ENCODE measurements at regions not wholly inside any gene's neighbourhood (a gene's known extent, or its start where the extent isn't known, plus 50 kb on each side); places are given as distances from the start of the nearest gene placed in this dataset.

GRCh38 chr11:37560346-37560745 is 962.3 kb upstream of the RAG2 start:
- TF ChIP-seq EZH2phosphoT487 (IDR thresholded peaks at IDR 0.05; ENCODE audit: insufficient read depth, low read depth), result no peak
- no peak for TF ChIP-seq EZH2 (IDR thresholded peaks at IDR 0.05; ENCODE audit: insufficient read depth, poor library complexity, severe bottlenecking)

Data from GM23248 (cell line).